GM12891 (cell line): ENCODE measurements at regions not wholly inside any gene's neighbourhood (a gene's known extent, or its start where the extent isn't known, plus 50 kb on each side); places are given as distances from the start of the nearest gene placed in this dataset.

Experiments used
- POLR2A ChIP-seq: IDR thresholded peaks from 2 replicates; pipeline ENCODE4 v1.6.1; 2011; ENCODE audit warnings: low read depth, low read length, control low read depth
- POLR2AphosphoS5 ChIP-seq: IDR thresholded peaks from 2 replicates; pipeline ENCODE4 v1.6.1; 2011; ENCODE audit warnings: low read depth, low read length, control low read depth
- POU2F2 ChIP-seq: IDR thresholded peaks from 2 replicates; pipeline ENCODE4 v1.6.1; 2011; ENCODE audit warnings: low read depth, mild to moderate bottlenecking, control low read depth, low read length, moderate library complexity
- SPI1 ChIP-seq: IDR thresholded peaks from 2 replicates; pipeline ENCODE4 v1.6.1; 2011; ENCODE audit warnings: low read depth, low read length, control low read depth
- TAF1 ChIP-seq: IDR thresholded peaks from 2 replicates; pipeline ENCODE4 v1.6.1; 2011; ENCODE audit warnings: low read depth, low read length, control low read depth

DNA sequence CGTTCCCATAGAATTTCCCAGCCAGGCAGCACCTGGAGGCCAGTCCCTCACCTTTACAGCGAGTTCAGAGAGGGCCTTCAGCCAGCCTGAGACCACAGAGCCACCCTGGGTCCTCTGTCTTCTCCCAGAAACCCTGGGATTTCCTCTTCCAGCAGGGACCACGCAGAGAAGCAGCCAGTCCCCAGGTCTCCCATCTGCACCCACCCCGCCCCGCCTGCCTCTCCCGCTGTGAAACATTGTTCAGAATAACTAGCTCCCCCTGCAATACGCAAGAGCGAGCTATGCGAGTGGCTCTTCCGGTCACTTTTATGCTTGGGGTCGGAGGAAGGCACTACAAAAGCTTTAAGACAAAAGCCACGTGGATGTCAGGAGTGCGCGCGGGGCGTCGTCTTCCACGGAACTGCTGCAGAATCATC is 77.8 kb downstream of the SERPINA3 start:
- TF ChIP-seq POLR2AphosphoS5 (no peak), TAF1 (no peak), POLR2A (no peak), POU2F2 (no peak), SPI1 (no peak)
